GM18907 (cell line): ENCODE measurements at regions not wholly inside any gene's neighbourhood (a gene's known extent, or its start where the extent isn't known, plus 50 kb on each side); places are given as distances from the start of the nearest gene placed in this dataset.
"Not testable (repeated sequence)": the region's sequence is repeated elsewhere in the genome, so short reads cannot be mapped to it uniquely, and the experiment has no call there.

Experiments
- ATAC-seq: cut with Tn5 transposase; IDR thresholded peaks from one replicate; pipeline ENCODE4 v1.9.1; 2021; ENCODE audit warnings: mild to moderate bottlenecking, moderate library complexity; ENCODE audit not compliant: unreplicated experiment

- not testable (repeated sequence) for ATAC-seq
Measured at GRCh38 chr2:110394769-110395168, 77.8 kb downstream of the LIMS4 start.

DNA sequence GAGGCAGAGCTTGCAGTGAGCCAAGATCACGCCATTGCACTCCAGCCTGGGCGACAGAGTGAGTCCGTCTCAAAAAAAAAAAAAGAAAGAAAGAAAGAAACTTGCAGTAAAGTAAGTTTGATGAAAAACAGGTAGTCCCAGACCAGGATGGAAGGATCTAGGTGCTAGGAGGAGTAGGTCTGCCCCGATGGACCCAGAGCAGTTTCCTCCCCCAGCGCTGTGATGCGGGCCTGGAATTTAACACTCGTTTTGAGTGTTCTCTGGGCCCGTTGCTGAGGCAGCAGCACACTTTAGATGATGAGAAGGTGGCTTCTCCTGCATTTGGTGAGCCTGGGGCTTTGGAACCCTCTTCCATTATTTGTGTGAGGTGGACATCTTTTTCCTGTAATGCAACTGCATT lies 80.2 kb downstream of the LIMS4 start:
- not testable (repeated sequence) for ATAC-seq

GRCh38 chr2:110391035-110391418 lies 81.6 kb downstream of the LIMS4 start:
- not testable (repeated sequence) for ATAC-seq

DNA sequence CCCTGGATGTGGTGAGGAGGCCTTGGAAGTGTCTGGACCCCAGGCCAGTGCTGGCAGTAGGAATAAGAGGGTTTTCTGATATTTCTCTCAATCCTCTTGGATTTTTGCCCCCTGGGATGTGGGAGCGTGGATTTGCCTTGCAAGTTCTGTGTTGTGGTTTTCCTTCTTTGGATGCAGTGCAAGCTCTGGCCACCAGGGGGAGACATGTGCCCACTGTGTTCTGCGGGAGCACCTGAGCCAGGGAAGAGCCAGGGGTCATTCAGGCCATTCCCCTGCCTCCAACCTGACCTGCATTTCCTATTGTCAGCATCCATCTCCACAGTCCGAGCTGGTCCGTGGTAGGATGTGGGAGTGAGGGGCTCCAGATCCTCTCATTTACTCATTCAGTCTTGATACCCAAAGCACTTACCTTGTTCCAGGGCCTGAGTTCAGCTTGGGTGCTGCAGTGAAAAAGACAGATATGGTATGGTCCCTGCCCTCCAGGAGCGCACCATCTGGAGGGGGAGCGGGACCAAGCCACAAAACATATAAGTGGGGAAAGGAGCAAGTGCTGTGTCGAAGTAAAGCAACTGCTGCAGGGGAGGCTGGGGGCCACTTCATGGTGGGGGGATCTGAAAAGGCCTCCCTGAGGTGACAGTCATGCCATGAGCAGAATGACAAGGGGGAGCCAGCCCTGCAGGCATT lies 82.1 kb downstream of the LIMS4 start:
- not testable (repeated sequence) for ATAC-seq

GRCh38 chr2:110387044-110387443 lies 85.6 kb downstream of the LIMS4 start:
- ATAC-seq = not testable (repeated sequence)

GRCh38 chr2:110386546-110386945 lies 86.1 kb downstream of the LIMS4 start:
- not testable (repeated sequence) for ATAC-seq

GRCh38 chr2:110384736-110385119 lies 87.9 kb downstream of the LIMS4 start:
- not testable (repeated sequence) for ATAC-seq

DNA sequence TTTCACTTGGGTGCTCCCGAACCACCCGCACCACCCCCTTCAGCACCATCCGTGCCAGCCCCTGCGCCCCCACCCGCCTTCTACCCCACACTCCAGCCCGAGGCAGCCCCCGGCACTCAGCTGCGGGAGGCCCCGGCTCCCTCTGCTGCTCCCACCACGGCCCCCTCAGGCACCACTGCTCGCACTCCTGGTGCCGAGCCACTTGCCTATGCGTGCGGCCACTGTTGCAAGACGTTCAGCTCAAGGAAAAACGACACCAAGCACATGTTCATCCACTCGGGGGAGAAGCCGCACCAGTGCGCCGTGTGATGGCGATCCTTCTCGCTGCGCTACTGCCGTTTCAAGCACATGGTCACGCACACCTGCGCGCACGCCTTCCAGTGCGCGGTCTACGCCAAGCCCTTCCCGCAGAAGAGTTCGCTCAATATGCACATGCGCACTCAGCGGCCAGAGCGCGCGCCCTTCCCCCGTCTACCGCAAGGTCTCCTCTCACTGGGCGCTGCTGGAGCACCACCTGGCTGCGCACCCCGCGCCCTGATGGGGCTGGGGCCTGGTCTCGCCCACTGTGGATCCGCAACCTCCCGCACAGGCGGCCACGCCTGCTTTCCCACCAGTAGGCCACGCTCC lies 88.4 kb downstream of the LIMS4 start:
- peak; percentile 13 for ATAC-seq

- peak; percentile 60 for ATAC-seq
Measured at GRCh38 chr2:110383163-110384048, 89.2 kb downstream of the LIMS4 start.

GRCh38 chr2:110373519-110373918 lies 99.1 kb downstream of the LIMS4 start:
- ATAC-seq = not testable (repeated sequence)

GRCh38 chr2:110371633-110372032 lies 101.0 kb downstream of the LIMS4 start:
- not testable (repeated sequence) for ATAC-seq

GRCh38 chr2:110357616-110358015 lies 115.0 kb downstream of the LIMS4 start:
- not testable (repeated sequence) for ATAC-seq

- ATAC-seq = not testable (repeated sequence)
Measured at GRCh38 chr2:110354294-110355018, 118.2 kb downstream of the LIMS4 start.

DNA sequence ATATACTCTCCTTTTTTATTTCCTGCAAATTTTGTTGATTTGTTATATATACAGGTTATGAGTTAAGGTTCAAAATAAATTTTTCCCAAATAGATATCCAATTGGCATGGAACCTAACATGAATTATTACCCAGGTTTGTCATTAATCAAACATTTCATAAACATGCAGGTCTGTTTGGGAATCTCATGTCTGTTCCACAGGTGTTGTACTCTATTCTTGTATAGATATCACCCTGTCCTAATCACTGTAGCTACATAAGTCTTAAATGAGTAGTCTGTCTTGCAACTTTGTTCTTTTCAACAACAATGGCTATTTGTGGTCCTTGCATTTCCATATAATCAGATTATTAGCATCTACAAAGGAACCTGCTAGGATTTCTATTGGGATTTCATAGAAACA lies 121.9 kb downstream of the LIMS4 start:
- ATAC-seq = not testable (repeated sequence)

GRCh38 chr2:110348902-110349301 lies 123.7 kb downstream of the LIMS4 start:
- ATAC-seq = not testable (repeated sequence)

DNA sequence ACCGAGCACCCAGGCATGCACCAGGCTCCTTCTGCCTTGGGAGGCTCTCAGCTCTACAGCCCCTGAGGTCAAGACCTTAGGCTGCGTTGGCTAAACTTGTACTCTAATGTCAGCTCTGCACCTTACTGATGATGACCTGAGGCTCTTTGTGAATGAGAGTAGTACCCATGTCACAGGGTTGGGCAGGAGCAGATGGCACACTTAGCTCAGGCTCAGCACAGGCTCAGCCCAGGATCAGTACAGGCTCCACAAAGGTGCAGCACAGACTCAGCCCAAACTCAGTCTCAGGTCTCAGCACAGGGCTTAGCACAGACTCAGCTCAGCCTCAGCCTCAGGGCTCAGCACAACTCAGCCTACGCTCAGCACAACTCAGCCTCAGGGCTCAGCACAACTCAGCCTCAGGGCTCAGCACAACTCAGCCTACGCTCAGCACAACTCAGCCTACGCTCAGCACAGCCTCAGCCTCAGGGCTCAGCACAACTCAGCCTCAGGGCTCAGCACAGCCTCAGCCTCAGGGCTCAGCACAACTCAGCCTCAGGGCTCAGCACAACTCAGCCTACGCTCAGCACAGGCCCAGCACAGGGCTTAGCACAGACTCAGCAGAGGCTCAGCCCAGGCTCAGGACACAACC lies 128.1 kb downstream of the LIMS4 start:
- not testable (repeated sequence) for ATAC-seq

DNA sequence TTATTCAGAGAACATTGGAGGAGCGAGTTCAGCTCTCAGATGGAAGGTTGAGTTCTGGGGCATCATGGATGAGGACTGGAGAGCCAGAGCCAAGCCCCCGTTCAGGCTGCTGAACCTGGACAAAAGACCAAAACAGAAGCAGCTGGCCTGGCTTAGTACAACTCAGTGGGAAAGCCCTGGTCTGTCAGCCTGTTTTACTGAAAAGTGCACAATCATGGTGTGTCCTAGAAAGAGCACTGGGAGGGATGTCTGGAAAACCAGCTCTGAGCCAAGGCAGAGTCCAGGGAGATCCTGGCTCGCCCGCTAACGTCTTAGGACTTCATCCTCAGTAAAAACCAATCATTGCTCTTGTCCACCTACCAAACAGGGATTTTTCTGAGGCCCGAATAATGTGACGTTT lies 129.7 kb upstream of the MTLN start:
- not testable (repeated sequence) for ATAC-seq

DNA sequence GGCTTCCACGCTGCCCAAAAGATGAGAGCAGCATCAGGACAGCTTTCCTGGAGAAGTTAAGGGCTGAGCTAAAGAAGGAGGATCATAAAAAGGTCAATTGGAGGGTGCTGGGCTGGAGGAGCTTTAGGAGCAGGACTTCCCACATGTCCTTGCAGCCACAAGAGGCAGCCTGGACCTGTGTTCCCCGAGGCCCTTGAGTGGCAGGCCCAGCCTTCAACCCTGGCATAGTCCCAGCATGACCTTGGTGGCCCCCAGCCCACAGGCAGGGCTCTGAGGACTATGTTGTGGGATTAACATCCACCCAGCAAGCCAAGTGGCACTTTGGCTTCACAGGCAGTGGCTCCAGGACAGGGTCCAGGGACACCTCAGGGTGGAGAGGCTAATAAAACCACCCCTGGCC lies 126.8 kb upstream of the MTLN start:
- not testable (repeated sequence) for ATAC-seq

DNA sequence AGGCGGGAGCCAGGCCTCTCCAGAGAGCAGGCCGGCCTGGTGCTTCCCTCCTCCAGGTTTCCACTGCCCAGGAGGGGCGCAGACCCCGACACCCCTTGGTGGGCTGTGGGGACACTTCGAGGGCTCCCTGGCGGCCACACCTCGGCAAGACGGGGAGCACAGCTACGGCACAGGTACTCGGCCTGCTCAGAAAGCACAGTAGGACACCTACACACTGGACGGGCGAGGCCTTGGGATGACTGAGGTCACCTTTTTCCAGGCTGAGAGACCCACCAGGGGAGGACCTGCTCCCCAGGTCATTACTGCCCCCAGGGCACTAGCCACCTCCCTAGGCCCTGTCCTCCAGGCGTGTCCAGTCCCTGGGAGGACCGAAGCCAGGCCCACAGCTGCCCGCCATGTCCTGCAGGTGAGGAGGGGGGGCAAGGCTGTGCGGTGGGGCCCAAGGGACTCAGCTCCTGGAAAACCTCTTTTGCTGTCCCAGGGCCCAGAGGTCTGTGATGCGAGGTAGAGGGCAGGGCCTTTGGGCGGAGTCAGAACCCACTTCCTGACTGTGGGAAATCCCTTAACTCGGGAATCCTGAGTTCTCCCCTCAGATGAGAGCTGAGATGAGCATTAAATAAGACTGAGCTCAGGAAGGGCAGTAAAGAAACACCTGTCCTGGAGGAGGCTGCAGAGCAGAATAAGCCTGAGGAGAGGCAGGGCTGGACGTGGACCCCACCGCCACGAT lies 126.1 kb upstream of the MTLN start:
- not testable (repeated sequence) for ATAC-seq

GRCh38 chr2:110336071-110336470 lies 123.7 kb upstream of the MTLN start:
- not testable (repeated sequence) for ATAC-seq
